ENCODE measurements at regions not wholly inside any gene's neighbourhood (a gene's known extent, or its start where the extent isn't known, plus 50 kb on each side); places are given as distances from the start of the nearest gene placed in this dataset.

- in situ Hi-C loops (cut with HindIII; ENCODE audit: low pct_unique_long_range_greater_than_20kb, low sequenced_read_pairs) = no loop called here
- POLR2A ChIA-PET = no interaction called here
Observed at GRCh38 chr12:124110372-124110883, 137.4 kb downstream of the ZNF664 start.

GRCh38 chr12:124111006-124111405 is 138.0 kb downstream of the ZNF664 start:
- no peaks in the 10 kb centered on the region for H3K27me3 ChIP-seq (ENCODE audit: control insufficient read depth, insufficient read depth, low read length)
- CTCF ChIA-PET = no interaction called here
- H3K27ac ChIP-seq (ENCODE audit: low read length) = no peak overlapping the region
- BruUV-seq (replicated peaks) = no TSS peak
- no peaks in the 10 kb centered on the region for H3K9me3 ChIP-seq (ENCODE audit: control insufficient read depth, insufficient read depth, low read depth, low read length)
- POLR2A ChIA-PET = no interaction called here
- no peak for TF ChIP-seq SIN3A (IDR thresholded peaks at IDR 0.05; ENCODE audit: borderline replicate concordance, insufficient read depth, low read depth, low read length)
- TF ChIP-seq TCF7L2 (IDR thresholded peaks at IDR 0.05; ENCODE audit: low read depth, low read length) = no peak
- TF ChIP-seq POLR2AphosphoS5 (IDR thresholded peaks at IDR 0.05; ENCODE audit: low read depth, low read length) = no peak
- no peak for TF ChIP-seq REST (IDR thresholded peaks at IDR 0.05; ENCODE audit: insufficient read depth in 1 of 2, low read depth in 2 of 2, low read length in 1 of 2)
- no peak for TF ChIP-seq CTCF (IDR thresholded peaks at IDR 0.05)
- H3K4me3 ChIP-seq (ENCODE audit: low read depth in 2 of 2, low read length in 2 of 2) = no peak overlapping the region
- in situ Hi-C loops (cut with HindIII; ENCODE audit: low pct_unique_long_range_greater_than_20kb, low sequenced_read_pairs) = no loop called here
- H3K4me1 ChIP-seq (ENCODE audit: control insufficient read depth, insufficient read depth, low read length) = no peaks in the 10 kb centered on the region
- H3K36me3 ChIP-seq (ENCODE audit: control insufficient read depth, insufficient read depth, low read length) = no peaks in the 10 kb centered on the region
- DNase-seq (ENCODE audit: low read depth, low spot score) (no peak), ATAC-seq (no peak)
- intact Hi-C loops (cut with micrococcal nuclease; ENCODE audit: unreplicated experiment) = no loop called here

More at GRCh38 chr12:124110372-124110883, 137.4 kb downstream of the ZNF664 start:
- DNase-seq (ENCODE audit: low read depth, low spot score) (no peak), ATAC-seq (no peak)
- Histone ChIP-seq H3K9me3 (ENCODE audit: control insufficient read depth, insufficient read depth, low read depth, low read length) (no peaks in the 10 kb centered on the region), H3K36me3 (ENCODE audit: control insufficient read depth, insufficient read depth, low read length) (no peaks in the 10 kb centered on the region), H3K27ac (ENCODE audit: low read length) (no peak overlapping the region), H3K4me1 (ENCODE audit: control insufficient read depth, insufficient read depth, low read length) (no peaks in the 10 kb centered on the region), H3K4me3 (ENCODE audit: low read depth in 2 of 2, low read length in 2 of 2) (no peak overlapping the region), H3K27me3 (ENCODE audit: control insufficient read depth, insufficient read depth, low read length) (no peaks in the 10 kb centered on the region)
- CTCF ChIA-PET = no interaction called here
- intact Hi-C loops (cut with micrococcal nuclease; ENCODE audit: unreplicated experiment) = no loop called here
- TF ChIP-seq SIN3A (IDR thresholded peaks at IDR 0.05; ENCODE audit: borderline replicate concordance, insufficient read depth, low read depth, low read length) = no peak
- TF ChIP-seq CTCF (IDR thresholded peaks at IDR 0.05) = no peak
- TF ChIP-seq REST (IDR thresholded peaks at IDR 0.05; ENCODE audit: insufficient read depth in 1 of 2, low read depth in 2 of 2, low read length in 1 of 2) = no peak
- no peak for TF ChIP-seq TCF7L2 (IDR thresholded peaks at IDR 0.05; ENCODE audit: low read depth, low read length)
- no peak for TF ChIP-seq POLR2AphosphoS5 (IDR thresholded peaks at IDR 0.05; ENCODE audit: low read depth, low read length)
- BruUV-seq (replicated peaks) = no TSS peak

Measured in Panc1 (cell line).